ENCODE measurements at regions not wholly inside any gene's neighbourhood (a gene's known extent, or its start where the extent isn't known, plus 50 kb on each side); places are given as distances from the start of the nearest gene placed in this dataset.

DNA sequence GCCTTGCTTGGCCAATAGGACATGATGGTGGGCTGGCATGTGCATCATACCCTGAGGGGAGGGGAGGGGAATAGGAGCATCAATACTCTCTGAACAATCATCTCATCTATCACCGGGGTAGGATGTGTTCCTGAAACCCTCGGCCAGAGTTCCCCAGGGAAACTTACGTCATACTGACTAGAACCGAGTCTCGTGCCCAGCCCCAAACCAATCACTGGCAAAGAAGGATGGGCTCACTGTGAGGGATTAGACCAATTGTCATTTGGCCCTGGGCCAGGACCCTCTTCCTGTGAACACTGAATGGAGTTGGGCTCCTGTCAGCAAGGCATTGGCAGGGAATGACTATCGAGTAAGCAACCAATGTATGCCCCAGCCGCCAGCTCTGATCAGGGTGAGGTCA, 261.5 kb downstream of the MYCN start:
- Mint-ChIP-seq H3K27me3 (no peaks in the 10 kb centered on the region), H3K4me1 (no peaks in the 10 kb centered on the region), H3K27ac (no peak overlapping the region), H3K4me3 (no peak overlapping the region), H3K9me3 (ENCODE audit: insufficient read depth) (no peaks in the 10 kb centered on the region)
- Histone ChIP-seq H3K27ac (ENCODE audit: low read length in 2 of 2) (no peak overlapping the region), H3K79me2 (ENCODE audit: control insufficient read depth, insufficient read depth, low read length) (no peaks in the 10 kb centered on the region), H3K36me3 (replicated peaks in 1 of 2; ENCODE audit: control extremely low read depth in 1 of 2, control insufficient read depth in 1 of 2, extremely low read depth in 1 of 2, insufficient read depth in 2 of 2, low read length in 1 of 2) (no peaks in the 10 kb centered on the region), H3K4me3 (ENCODE audit: control extremely low read depth in 1 of 5, extremely low read depth in 1 of 5, insufficient read depth in 1 of 5, low read depth in 2 of 5, low read length in 4 of 5) (no peak overlapping the region), H3K9me3 (ENCODE audit: control extremely low read depth in 1 of 3, control insufficient read depth in 2 of 3, insufficient read depth in 1 of 3, low read length in 2 of 3) (peaks cover 0 to 11% (median 0%) of the 10 kb centered on the region in 3 donors), H3K4me2 (replicated peaks; ENCODE audit: low read depth, low read length, poor library complexity, severe bottlenecking) (no peak overlapping the region), H3K4me1 (ENCODE audit: control insufficient read depth in 2 of 2, insufficient read depth in 2 of 2, low read length in 2 of 2) (no peaks in the 10 kb centered on the region), H4K20me1 (ENCODE audit: control insufficient read depth, insufficient read depth, low read length, poor library complexity, severe bottlenecking) (no peaks in the 10 kb centered on the region), H2AFZ (ENCODE audit: insufficient read depth, low read depth, low read length, poor library complexity, severe bottlenecking) (no peak overlapping the region), H3K27me3 (replicated peaks in 1 of 4; ENCODE audit: control extremely low read depth in 1 of 4, control insufficient read depth in 3 of 4, insufficient read depth in 4 of 4, low read length in 3 of 4) (no peaks in the 10 kb centered on the region), H3K9ac (ENCODE audit: low read length) (no peak overlapping the region)
- intact Hi-C loops (cut with micrococcal nuclease): no loop called here
- TF ChIP-seq, protein P1, sequence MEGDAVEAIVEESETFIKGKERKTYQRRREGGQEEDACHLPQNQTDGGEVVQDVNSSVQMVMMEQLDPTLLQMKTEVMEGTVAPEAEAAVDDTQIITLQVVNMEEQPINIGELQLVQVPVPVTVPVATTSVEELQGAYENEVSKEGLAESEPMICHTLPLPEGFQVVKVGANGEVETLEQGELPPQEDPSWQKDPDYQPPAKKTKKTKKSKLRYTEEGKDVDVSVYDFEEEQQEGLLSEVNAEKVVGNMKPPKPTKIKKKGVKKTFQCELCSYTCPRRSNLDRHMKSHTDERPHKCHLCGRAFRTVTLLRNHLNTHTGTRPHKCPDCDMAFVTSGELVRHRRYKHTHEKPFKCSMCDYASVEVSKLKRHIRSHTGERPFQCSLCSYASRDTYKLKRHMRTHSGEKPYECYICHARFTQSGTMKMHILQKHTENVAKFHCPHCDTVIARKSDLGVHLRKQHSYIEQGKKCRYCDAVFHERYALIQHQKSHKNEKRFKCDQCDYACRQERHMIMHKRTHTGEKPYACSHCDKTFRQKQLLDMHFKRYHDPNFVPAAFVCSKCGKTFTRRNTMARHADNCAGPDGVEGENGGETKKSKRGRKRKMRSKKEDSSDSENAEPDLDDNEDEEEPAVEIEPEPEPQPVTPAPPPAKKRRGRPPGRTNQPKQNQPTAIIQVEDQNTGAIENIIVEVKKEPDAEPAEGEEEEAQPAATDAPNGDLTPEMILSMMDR (IDR thresholded peaks at IDR 0.05): no peak
- no peak for TF ChIP-seq EZH2 (IDR thresholded peaks at IDR 0.05; ENCODE audit: borderline replicate concordance, insufficient read depth, low read depth, low read length, poor library complexity, severe bottlenecking)
- ChIA-PET POLR2A (no interaction called here), CTCF (no interaction called here)
- 88% methylated on average over 6 of the region's 7 CpGs for WGBS (ENCODE audit: insufficient coverage)
- ATAC-seq (ENCODE audit: low read depth) (no peak), DNase-seq (no peak)

DNA sequence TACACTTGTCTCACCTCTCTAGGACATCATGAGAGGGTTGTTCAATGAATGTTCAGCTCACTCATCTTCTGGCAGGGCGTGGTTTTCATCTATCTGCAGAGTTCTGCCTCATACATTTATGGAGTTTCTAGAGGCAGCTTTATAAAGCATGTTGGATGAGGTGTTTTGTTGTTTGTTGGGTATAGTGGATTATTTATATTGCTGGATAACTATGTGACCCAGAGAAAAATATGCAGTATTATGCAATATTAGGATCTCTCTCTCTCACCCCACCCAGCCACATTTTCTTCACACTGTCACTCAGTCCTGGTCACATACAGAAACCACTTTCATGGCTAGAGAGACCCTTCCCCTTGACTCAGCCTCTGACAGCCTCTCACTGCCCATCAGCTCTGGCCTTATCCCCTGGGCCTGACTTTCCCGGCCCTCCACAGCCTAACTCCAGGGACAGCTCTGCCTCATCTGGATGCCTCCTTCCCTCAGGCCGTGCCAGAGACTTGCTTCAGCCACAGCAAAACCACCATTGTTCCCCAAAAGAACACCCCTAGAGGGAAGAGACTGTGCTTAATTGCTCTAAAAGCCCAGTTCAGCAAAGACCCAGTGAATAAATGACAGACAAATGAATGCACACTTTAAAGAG, 260.3 kb downstream of the MYCN start:
- Histone ChIP-seq H3K4me3 (ENCODE audit: control extremely low read depth in 1 of 5, extremely low read depth in 1 of 5, insufficient read depth in 1 of 5, low read depth in 2 of 5, low read length in 4 of 5) (no peak overlapping the region), H3K36me3 (replicated peaks in 1 of 2; ENCODE audit: control extremely low read depth in 1 of 2, control insufficient read depth in 1 of 2, extremely low read depth in 1 of 2, insufficient read depth in 2 of 2, low read length in 1 of 2) (no peaks in the 10 kb centered on the region), H2AFZ (ENCODE audit: insufficient read depth, low read depth, low read length, poor library complexity, severe bottlenecking) (no peak overlapping the region), H3K79me2 (ENCODE audit: control insufficient read depth, insufficient read depth, low read length) (no peaks in the 10 kb centered on the region), H3K27me3 (replicated peaks in 1 of 4; ENCODE audit: control extremely low read depth in 1 of 4, control insufficient read depth in 3 of 4, insufficient read depth in 4 of 4, low read length in 3 of 4) (no peaks in the 10 kb centered on the region), H4K20me1 (ENCODE audit: control insufficient read depth, insufficient read depth, low read length, poor library complexity, severe bottlenecking) (no peaks in the 10 kb centered on the region), H3K4me1 (ENCODE audit: control insufficient read depth in 2 of 2, insufficient read depth in 2 of 2, low read length in 2 of 2) (no peaks in the 10 kb centered on the region), H3K4me2 (replicated peaks; ENCODE audit: low read depth, low read length, poor library complexity, severe bottlenecking) (no peak overlapping the region), H3K9ac (ENCODE audit: low read length) (no peak overlapping the region), H3K27ac (ENCODE audit: low read length in 2 of 2) (no peak overlapping the region), H3K9me3 (ENCODE audit: control extremely low read depth in 1 of 3, control insufficient read depth in 2 of 3, insufficient read depth in 1 of 3, low read length in 2 of 3) (peaks cover 0 to 11% (median 0%) of the 10 kb centered on the region in 3 donors)
- DNase-seq: no peak
- intact Hi-C loops (cut with micrococcal nuclease): no loop called here
- ATAC-seq (ENCODE audit: low read depth): no peak
- Mint-ChIP-seq H3K27me3 (no peaks in the 10 kb centered on the region), H3K27ac (no peak overlapping the region), H3K9me3 (ENCODE audit: insufficient read depth) (no peaks in the 10 kb centered on the region), H3K4me3 (no peak overlapping the region), H3K4me1 (no peaks in the 10 kb centered on the region)
- ChIA-PET POLR2A (no interaction called here), CTCF (no interaction called here)
- TF ChIP-seq EZH2 (IDR thresholded peaks at IDR 0.05; ENCODE audit: borderline replicate concordance, insufficient read depth, low read depth, low read length, poor library complexity, severe bottlenecking): no peak
- TF ChIP-seq, protein P1 (IDR thresholded peaks at IDR 0.05): no peak
- 91% methylated on average over 2 of the region's 3 CpGs for WGBS (ENCODE audit: insufficient coverage)

All from B cell (primary cell).